ENCODE measurements at regions not wholly inside any gene's neighbourhood (a gene's known extent, or its start where the extent isn't known, plus 50 kb on each side); places are given as distances from the start of the nearest gene placed in this dataset.

DNA sequence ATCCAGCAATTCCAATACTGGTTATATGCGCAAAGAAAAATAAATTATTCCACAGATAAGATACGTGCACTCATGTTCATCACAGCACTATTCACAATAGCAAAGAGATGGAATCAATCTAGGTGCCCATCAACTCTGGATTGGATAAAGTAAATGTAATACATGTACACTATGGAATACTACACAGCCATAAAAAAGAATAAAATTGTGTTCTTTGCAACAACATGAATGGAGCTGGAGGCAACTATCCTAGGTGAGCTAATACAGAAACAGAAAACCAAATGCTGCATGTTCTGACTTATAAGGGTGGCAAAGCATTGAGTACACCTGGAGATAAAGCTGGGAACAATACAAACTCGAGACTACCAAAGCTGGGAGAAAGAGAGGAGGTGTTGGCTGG, 787.3 kb downstream of the KCNT2 start:
- Histone ChIP-seq H3K9me3 (ENCODE audit: low read length) (no peaks in the 10 kb centered on the region), H3K4me1 (ENCODE audit: insufficient read depth, low read length) (no peaks in the 10 kb centered on the region), H3K9ac (ENCODE audit: low read length) (no peak overlapping the region)

DNA sequence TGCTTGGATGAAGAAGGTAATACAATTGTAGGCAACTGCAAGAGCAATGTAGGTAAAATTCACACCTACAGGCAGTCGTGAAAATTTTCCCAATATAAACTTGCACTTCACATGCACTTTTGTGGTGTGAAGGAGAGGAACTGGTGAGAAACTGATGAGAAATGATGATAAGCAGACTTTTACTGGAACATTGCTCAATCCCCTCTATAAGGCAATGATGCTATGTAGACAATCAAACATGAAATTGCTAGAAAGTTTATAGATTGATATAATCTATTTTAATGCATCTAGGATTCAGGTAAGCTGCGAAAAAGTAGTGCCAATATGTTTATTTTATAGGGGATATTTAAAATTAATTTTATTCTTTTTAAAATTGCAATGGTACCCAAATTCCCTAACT, 802.2 kb downstream of the KCNT2 start:
- Histone ChIP-seq H3K27ac (ENCODE audit: low read depth, low read length) (no peak overlapping the region), H3K4me1 (ENCODE audit: insufficient read depth, low read length) (no peaks in the 10 kb centered on the region), H3K36me3 (ENCODE audit: insufficient read depth, low read length) (no peaks in the 10 kb centered on the region), H3K4me3 (ENCODE audit: low read depth in 1 of 2, low read length in 2 of 2) (no peak overlapping the region), H3K9me3 (ENCODE audit: low read length) (no peaks in the 10 kb centered on the region), H3K27me3 (ENCODE audit: control insufficient read depth in 1 of 2, insufficient read depth in 2 of 2, low read length in 2 of 2) (no peaks in the 10 kb centered on the region), H3K9ac (ENCODE audit: low read length) (no peak overlapping the region)

More for the DNA sequence above, 787.3 kb downstream of the KCNT2 start:
- H3K4me3 ChIP-seq (ENCODE audit: low read depth in 1 of 2, low read length in 2 of 2): no peak overlapping the region
- no peak overlapping the region for H3K27ac ChIP-seq (ENCODE audit: low read depth, low read length)
- no peaks in the 10 kb centered on the region for H3K36me3 ChIP-seq (ENCODE audit: insufficient read depth, low read length)
- no peaks in the 10 kb centered on the region for H3K27me3 ChIP-seq (ENCODE audit: control insufficient read depth in 1 of 2, insufficient read depth in 2 of 2, low read length in 2 of 2)

DNA sequence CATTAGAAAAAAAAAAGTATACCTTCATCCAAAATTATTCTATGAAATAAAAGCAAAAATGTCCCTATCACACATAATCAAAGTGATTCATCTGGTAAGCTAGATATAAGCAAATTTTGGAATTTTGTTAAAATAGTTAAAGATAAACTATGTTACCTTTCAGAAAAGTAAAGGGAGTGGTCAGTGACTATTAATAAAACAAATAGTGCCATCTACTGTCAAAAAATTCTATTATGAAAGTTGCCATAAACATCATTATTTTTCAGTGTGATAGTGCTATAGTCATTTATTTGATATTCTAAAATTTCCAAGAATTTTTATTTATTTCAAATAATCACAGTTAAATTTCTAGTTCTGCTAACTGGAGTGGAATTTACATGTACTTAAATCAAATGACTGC, 803.7 kb downstream of the KCNT2 start:
- H3K9ac ChIP-seq (ENCODE audit: low read length): no peak overlapping the region
- no peaks in the 10 kb centered on the region for H3K4me1 ChIP-seq (ENCODE audit: insufficient read depth, low read length)
- H3K27me3 ChIP-seq (ENCODE audit: control insufficient read depth in 1 of 2, insufficient read depth in 2 of 2, low read length in 2 of 2): no peaks in the 10 kb centered on the region
- no peak overlapping the region for H3K4me3 ChIP-seq (ENCODE audit: low read depth in 1 of 2, low read length in 2 of 2)
- H3K9me3 ChIP-seq (ENCODE audit: low read length): no peaks in the 10 kb centered on the region
- H3K36me3 ChIP-seq (ENCODE audit: insufficient read depth, low read length): no peaks in the 10 kb centered on the region
- no peak overlapping the region for H3K27ac ChIP-seq (ENCODE audit: low read depth, low read length)

DNA sequence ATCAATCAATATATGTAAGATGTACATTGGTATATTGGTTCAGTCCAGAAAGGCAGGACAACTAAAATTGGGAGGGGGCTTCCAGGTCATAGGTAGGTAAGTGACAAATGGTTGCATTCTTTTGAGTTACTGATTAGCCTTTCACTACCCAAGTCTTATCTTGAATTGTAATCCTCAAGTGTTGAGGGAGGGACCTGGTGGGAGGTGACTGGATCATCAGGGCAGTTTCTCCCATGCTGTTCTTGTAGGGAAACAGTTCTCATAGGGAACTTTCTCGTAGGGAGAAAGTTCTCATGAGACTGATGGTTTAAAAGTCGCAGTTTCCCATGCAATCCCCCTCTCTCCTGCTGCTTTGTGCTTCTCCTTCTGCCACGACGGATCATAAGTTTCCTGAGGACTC, 809.2 kb downstream of the KCNT2 start:
- Histone ChIP-seq H3K4me3 (ENCODE audit: low read depth in 1 of 2, low read length in 2 of 2) (no peak overlapping the region), H3K36me3 (ENCODE audit: insufficient read depth, low read length) (no peaks in the 10 kb centered on the region), H3K4me1 (ENCODE audit: insufficient read depth, low read length) (no peaks in the 10 kb centered on the region), H3K9ac (ENCODE audit: low read length) (no peak overlapping the region), H3K27me3 (ENCODE audit: control insufficient read depth in 1 of 2, insufficient read depth in 2 of 2, low read length in 2 of 2) (no peaks in the 10 kb centered on the region), H3K9me3 (ENCODE audit: low read length) (no peaks in the 10 kb centered on the region), H3K27ac (ENCODE audit: low read depth, low read length) (no peak overlapping the region)

DNA sequence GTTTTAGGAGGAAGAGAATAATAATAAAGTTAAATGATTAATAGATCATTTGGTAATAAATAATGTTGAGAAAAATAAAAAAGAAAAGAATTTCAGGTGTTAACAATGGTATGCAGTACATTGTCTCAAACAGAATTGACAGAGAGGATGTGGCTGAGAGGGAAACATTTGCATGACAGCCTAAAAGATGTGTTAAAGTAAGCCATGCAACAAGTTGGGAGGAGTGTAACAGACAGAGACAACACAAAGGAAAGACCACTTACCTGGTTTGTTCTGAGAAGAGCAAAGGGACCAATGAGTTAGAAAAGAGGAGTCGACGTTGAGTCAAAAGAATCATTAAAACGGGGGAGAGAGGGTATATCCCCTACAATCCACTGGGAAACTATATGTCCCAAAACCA, 814.0 kb downstream of the KCNT2 start:
- Histone ChIP-seq H3K27ac (ENCODE audit: low read depth, low read length) (no peak overlapping the region), H3K36me3 (ENCODE audit: insufficient read depth, low read length) (no peaks in the 10 kb centered on the region), H3K9me3 (ENCODE audit: low read length) (no peaks in the 10 kb centered on the region), H3K27me3 (ENCODE audit: control insufficient read depth in 1 of 2, insufficient read depth in 2 of 2, low read length in 2 of 2) (no peaks in the 10 kb centered on the region), H3K9ac (ENCODE audit: low read length) (no peak overlapping the region), H3K4me3 (ENCODE audit: low read depth in 1 of 2, low read length in 2 of 2) (no peak overlapping the region), H3K4me1 (ENCODE audit: insufficient read depth, low read length) (no peaks in the 10 kb centered on the region)

DNA sequence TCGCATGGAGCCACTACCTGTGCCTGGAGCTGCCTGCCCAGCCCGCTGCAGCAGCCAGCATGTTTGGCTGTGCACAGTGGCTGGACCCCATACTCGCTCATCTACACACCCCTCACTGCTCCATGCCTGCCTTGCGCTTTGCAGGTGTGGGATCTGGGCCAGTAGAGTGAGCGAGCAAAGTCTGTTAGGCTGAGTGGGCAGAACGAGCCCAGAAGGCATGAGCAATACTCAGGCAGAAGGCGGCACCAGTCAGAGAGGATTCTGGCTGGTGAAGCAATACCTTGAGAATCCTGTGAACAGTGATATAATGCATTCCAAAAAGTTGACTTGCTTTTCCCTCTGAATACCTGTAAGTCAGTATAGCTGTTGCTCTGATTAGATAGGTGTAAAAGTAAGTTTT, 816.4 kb downstream of the KCNT2 start:
- H3K4me1 ChIP-seq (ENCODE audit: insufficient read depth, low read length): no peaks in the 10 kb centered on the region
- H3K36me3 ChIP-seq (ENCODE audit: insufficient read depth, low read length): no peaks in the 10 kb centered on the region
- H3K27me3 ChIP-seq (ENCODE audit: control insufficient read depth in 1 of 2, insufficient read depth in 2 of 2, low read length in 2 of 2): no peaks in the 10 kb centered on the region

DNA sequence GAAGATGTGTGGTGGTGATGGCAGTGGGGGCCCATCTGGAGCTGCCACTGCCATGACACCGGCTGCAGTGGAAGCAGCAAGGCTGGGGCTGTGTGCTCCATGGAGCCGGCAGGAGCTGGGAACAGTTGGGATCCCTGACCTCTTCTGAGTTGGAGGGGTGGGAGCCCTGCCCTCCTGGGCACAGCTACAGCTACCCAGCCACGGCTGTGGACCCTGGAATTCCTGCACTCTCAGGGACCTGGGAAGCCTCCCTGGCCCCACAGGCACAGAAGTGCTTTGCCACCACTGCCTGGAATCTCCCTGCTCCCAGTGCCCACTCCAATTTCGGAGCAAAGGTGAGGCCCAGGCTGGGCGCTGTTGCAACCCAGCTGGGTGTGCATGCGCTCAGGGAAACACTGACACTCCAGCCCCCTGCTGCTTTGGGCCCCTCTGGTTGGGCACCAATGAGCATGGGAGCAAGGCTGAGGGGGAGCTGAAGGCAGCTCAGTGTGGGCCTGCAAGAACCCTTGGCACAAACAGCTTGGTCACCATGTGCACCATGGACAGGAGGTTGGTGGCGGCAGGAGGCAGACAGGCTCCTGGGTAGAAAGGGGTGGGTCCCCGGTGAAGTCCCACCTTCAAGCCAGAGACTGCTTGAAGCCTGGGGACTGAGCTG, 817.6 kb downstream of the KCNT2 start:
- Histone ChIP-seq H3K27me3 (ENCODE audit: control insufficient read depth in 1 of 2, insufficient read depth in 2 of 2, low read length in 2 of 2) (no peaks in the 10 kb centered on the region), H3K9me3 (ENCODE audit: low read length) (no peaks in the 10 kb centered on the region), H3K36me3 (ENCODE audit: insufficient read depth, low read length) (no peaks in the 10 kb centered on the region), H3K4me1 (ENCODE audit: insufficient read depth, low read length) (no peaks in the 10 kb centered on the region), H3K27ac (ENCODE audit: low read depth, low read length) (no peak overlapping the region), H3K9ac (ENCODE audit: low read length) (no peak overlapping the region), H3K4me3 (ENCODE audit: low read depth in 1 of 2, low read length in 2 of 2) (no peak overlapping the region)

More for the DNA sequence above, 816.4 kb downstream of the KCNT2 start:
- H3K4me3 ChIP-seq (ENCODE audit: low read depth in 1 of 2, low read length in 2 of 2): no peak overlapping the region
- no peak overlapping the region for H3K27ac ChIP-seq (ENCODE audit: low read depth, low read length)
- H3K9me3 ChIP-seq (ENCODE audit: low read length): no peaks in the 10 kb centered on the region
- no peak overlapping the region for H3K9ac ChIP-seq (ENCODE audit: low read length)

DNA sequence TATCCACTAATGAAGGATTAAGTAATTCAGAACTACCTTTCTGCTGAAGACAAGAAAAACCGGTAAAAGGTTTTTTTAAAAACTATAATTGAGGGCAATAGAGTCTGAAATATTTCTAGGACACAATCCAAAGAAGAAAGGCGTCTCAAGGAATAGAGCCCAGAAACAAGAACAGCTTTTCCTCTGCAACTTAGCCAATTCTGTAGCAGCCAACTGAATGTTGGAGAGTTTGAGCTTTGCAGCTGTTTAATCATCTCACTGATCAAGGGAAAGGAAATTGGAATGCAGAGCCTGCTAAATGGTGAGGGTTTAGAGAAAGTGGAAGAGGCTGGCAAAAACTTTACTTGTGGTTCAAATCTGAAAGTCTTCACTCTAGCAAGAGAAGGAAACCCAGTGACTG, 818.9 kb downstream of the KCNT2 start:
- no peaks in the 10 kb centered on the region for H3K36me3 ChIP-seq (ENCODE audit: insufficient read depth, low read length)
- no peaks in the 10 kb centered on the region for H3K4me1 ChIP-seq (ENCODE audit: insufficient read depth, low read length)
- no peaks in the 10 kb centered on the region for H3K27me3 ChIP-seq (ENCODE audit: control insufficient read depth in 1 of 2, insufficient read depth in 2 of 2, low read length in 2 of 2)
- no peak overlapping the region for H3K27ac ChIP-seq (ENCODE audit: low read depth, low read length)
- no peak overlapping the region for H3K4me3 ChIP-seq (ENCODE audit: low read depth in 1 of 2, low read length in 2 of 2)
- no peak overlapping the region for H3K9ac ChIP-seq (ENCODE audit: low read length)
- no peaks in the 10 kb centered on the region for H3K9me3 ChIP-seq (ENCODE audit: low read length)

DNA sequence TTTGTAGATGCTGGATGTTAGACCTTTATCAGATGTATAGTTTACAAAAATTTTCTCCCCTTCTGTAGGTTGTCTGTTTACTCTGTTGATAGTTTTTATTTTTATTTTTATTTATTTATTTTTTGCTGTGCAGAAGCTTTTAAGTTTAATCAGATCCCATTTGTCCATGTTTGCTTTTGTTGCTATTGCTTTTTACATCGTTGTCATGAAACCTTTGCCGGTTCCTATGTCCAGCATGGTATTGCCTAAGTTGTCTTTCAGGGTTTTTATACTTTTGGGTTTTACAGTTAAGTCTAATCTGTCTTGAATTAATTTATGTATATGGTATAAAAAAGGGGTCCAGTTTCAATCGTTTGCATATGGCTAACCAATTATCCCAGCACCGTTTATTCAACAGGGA, 819.5 kb downstream of the KCNT2 start:
- no peak overlapping the region for H3K27ac ChIP-seq (ENCODE audit: low read depth, low read length)
- H3K4me3 ChIP-seq (ENCODE audit: low read depth in 1 of 2, low read length in 2 of 2): no peak overlapping the region
- H3K27me3 ChIP-seq (ENCODE audit: control insufficient read depth in 1 of 2, insufficient read depth in 2 of 2, low read length in 2 of 2): no peaks in the 10 kb centered on the region
- H3K4me1 ChIP-seq (ENCODE audit: insufficient read depth, low read length): no peaks in the 10 kb centered on the region
- H3K9ac ChIP-seq (ENCODE audit: low read length): no peak overlapping the region
- H3K36me3 ChIP-seq (ENCODE audit: insufficient read depth, low read length): no peaks in the 10 kb centered on the region
- H3K9me3 ChIP-seq (ENCODE audit: low read length): no peaks in the 10 kb centered on the region

DNA sequence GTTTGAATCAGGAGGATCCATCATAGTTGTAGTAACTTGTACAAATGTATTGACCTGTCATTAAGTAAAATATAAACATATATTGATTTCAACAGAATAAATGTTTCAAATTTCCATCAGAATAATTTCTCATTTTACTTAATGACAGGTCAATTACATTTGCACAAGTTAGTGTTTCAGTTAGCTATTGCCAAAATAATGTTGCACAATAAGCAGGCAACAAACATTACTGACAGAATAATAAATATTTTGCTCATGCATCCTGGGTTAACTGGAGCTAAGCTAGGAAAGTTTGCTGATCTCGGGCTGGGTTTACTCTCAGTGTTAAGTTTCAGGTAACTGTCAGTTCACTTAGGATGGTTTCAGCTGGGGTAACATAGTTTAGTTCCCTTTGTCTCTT, 822.4 kb downstream of the KCNT2 start:
- Histone ChIP-seq H3K4me1 (ENCODE audit: insufficient read depth, low read length) (no peaks in the 10 kb centered on the region), H3K36me3 (ENCODE audit: insufficient read depth, low read length) (no peaks in the 10 kb centered on the region), H3K4me3 (ENCODE audit: low read depth in 1 of 2, low read length in 2 of 2) (no peak overlapping the region)

DNA sequence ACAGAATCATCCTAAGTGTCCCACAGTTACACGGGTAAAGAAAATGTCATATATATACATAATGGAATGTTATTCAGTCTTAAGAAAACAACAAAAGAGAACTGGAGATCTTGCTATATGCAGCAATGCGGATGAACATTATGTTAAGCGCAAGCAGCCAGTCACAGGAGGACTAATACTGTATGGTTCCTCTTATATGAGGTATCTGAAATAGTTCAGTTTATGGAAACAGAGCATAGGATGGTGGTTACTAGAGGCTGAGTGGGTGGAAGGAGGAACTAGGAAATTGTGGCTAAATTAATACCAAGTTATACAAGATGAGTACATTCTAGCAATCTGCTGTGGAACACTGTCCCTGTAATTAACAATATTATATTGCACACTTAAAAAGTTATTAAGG, 834.3 kb downstream of the KCNT2 start:
- Histone ChIP-seq H3K27me3 (ENCODE audit: control insufficient read depth in 1 of 2, insufficient read depth in 2 of 2, low read length in 2 of 2) (no peaks in the 10 kb centered on the region), H3K4me1 (ENCODE audit: insufficient read depth, low read length) (no peaks in the 10 kb centered on the region), H3K4me3 (ENCODE audit: low read depth in 1 of 2, low read length in 2 of 2) (no peak overlapping the region), H3K36me3 (ENCODE audit: insufficient read depth, low read length) (no peaks in the 10 kb centered on the region), H3K9ac (ENCODE audit: low read length) (no peak overlapping the region), H3K27ac (ENCODE audit: low read depth, low read length) (no peak overlapping the region), H3K9me3 (ENCODE audit: low read length) (no peaks in the 10 kb centered on the region)

More for the DNA sequence above, 822.4 kb downstream of the KCNT2 start:
- Histone ChIP-seq H3K27ac (ENCODE audit: low read depth, low read length) (no peak overlapping the region), H3K9ac (ENCODE audit: low read length) (no peak overlapping the region), H3K27me3 (ENCODE audit: control insufficient read depth in 1 of 2, insufficient read depth in 2 of 2, low read length in 2 of 2) (no peaks in the 10 kb centered on the region), H3K9me3 (ENCODE audit: low read length) (no peaks in the 10 kb centered on the region)

DNA sequence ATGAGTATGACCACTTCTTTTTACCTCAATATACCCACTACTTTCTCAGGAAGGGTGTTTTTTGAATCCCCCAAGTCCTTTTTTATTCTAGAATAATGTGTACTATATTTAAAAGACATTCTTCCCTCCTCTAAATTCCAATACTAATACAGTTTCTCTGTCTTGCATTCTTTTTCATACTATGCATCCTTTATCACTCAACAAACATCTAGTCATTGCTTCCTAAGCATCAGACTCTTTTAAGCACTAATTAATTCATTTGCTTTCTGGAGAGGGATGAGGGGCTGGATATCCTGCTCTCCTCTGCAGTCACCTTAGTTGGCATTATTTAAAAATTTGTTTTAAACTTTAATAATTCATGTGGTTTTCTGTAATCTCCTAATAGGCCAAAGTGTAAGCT, 838.8 kb downstream of the KCNT2 start:
- Histone ChIP-seq H3K4me1 (ENCODE audit: insufficient read depth, low read length) (no peaks in the 10 kb centered on the region), H3K9me3 (ENCODE audit: low read length) (no peaks in the 10 kb centered on the region), H3K9ac (ENCODE audit: low read length) (no peak overlapping the region), H3K27ac (ENCODE audit: low read depth, low read length) (no peak overlapping the region), H3K4me3 (ENCODE audit: low read depth in 1 of 2, low read length in 2 of 2) (no peak overlapping the region), H3K36me3 (ENCODE audit: insufficient read depth, low read length) (no peaks in the 10 kb centered on the region), H3K27me3 (ENCODE audit: control insufficient read depth in 1 of 2, insufficient read depth in 2 of 2, low read length in 2 of 2) (no peaks in the 10 kb centered on the region)

Data from muscle layer of colon (tissue), 2 donors.